ENCODE measurements at regions not wholly inside any gene's neighbourhood (a gene's known extent, or its start where the extent isn't known, plus 50 kb on each side); places are given as distances from the start of the nearest gene placed in this dataset.

GRCh38 chr7:15916681-15917380, 230.3 kb upstream of the MEOX2 start:
- H3K36me3 ChIP-seq: no peaks in the 10 kb centered on the region
- DNase-seq: no peak
- no peaks in the 10 kb centered on the region for H3K9me3 ChIP-seq
- H3K27me3 ChIP-seq: no peaks in the 10 kb centered on the region
- no peak for TF ChIP-seq CTCF (IDR thresholded peaks at IDR 0.05; ENCODE audit: low read depth, low read length)
- no peak overlapping the region for H3K4me3 ChIP-seq (ENCODE audit: low read depth, low read length)
- no peaks in the 10 kb centered on the region for H3K4me1 ChIP-seq

GRCh38 chr7:15915686-15916293, 229.3 kb upstream of the MEOX2 start:
- Histone ChIP-seq H3K27me3 (no peaks in the 10 kb centered on the region), H3K36me3 (no peaks in the 10 kb centered on the region), H3K4me3 (ENCODE audit: low read depth, low read length) (no peak overlapping the region), H3K9me3 (no peaks in the 10 kb centered on the region), H3K4me1 (no peaks in the 10 kb centered on the region)
- no peak for DNase-seq
- no peak for TF ChIP-seq CTCF (IDR thresholded peaks at IDR 0.05; ENCODE audit: low read depth, low read length)

GRCh38 chr7:15914611-15915010, 228.1 kb upstream of the MEOX2 start:
- no peak for DNase-seq
- no peaks in the 10 kb centered on the region for H3K4me1 ChIP-seq
- TF ChIP-seq CTCF (IDR thresholded peaks at IDR 0.05; ENCODE audit: low read depth, low read length): no peak
- no peaks in the 10 kb centered on the region for H3K36me3 ChIP-seq
- no peak overlapping the region for H3K4me3 ChIP-seq (ENCODE audit: low read depth, low read length)
- no peaks in the 10 kb centered on the region for H3K9me3 ChIP-seq
- no peaks in the 10 kb centered on the region for H3K27me3 ChIP-seq

GRCh38 chr7:15906436-15906835, 220.0 kb upstream of the MEOX2 start:
- DNase-seq: no peak
- Histone ChIP-seq H3K36me3 (no peaks in the 10 kb centered on the region), H3K27me3 (no peaks in the 10 kb centered on the region), H3K9me3 (no peaks in the 10 kb centered on the region), H3K4me1 (no peaks in the 10 kb centered on the region), H3K4me3 (ENCODE audit: low read depth, low read length) (no peak overlapping the region)
- TF ChIP-seq CTCF (IDR thresholded peaks at IDR 0.05; ENCODE audit: low read depth, low read length): no peak

GRCh38 chr7:15905251-15906040, 219.0 kb upstream of the MEOX2 start:
- TF ChIP-seq CTCF (IDR thresholded peaks at IDR 0.05; ENCODE audit: low read depth, low read length): no peak
- H3K9me3 ChIP-seq: no peaks in the 10 kb centered on the region
- H3K36me3 ChIP-seq: no peaks in the 10 kb centered on the region
- DNase-seq: no peak
- no peaks in the 10 kb centered on the region for H3K27me3 ChIP-seq
- no peak overlapping the region for H3K4me3 ChIP-seq (ENCODE audit: low read depth, low read length)
- H3K4me1 ChIP-seq: no peaks in the 10 kb centered on the region

Measured in BE2C (cell line).